T-helper 2 cell treated with Interferon-gamma antibody and Interleukin-4, amounts not matched to agents 5 μg/mL and 100 μg/mL, for 36 hours (primary cell): ENCODE measurements at regions not wholly inside any gene's neighbourhood (a gene's known extent, or its start where the extent isn't known, plus 50 kb on each side); places are given as distances from the start of the nearest gene placed in this dataset.

Experiments used
- DNase-seq: peaks from one replicate; pipeline ENCODE4 v3.0.0; 2021; ENCODE audit warnings: low spot score
- H3K27ac Mint-ChIP-seq: one replicate; pipeline ENCODE4 v1.8.0; 2021; ENCODE audit warnings: mild to moderate bottlenecking, mixed read lengths
- H3K27me3 Mint-ChIP-seq: one replicate; pipeline ENCODE4 v1.8.0; 2021; ENCODE audit warnings: low read depth, mixed read lengths
- H3K36me3 Mint-ChIP-seq: one replicate; pipeline ENCODE4 v1.8.0; 2021; ENCODE audit warnings: low read depth, mixed read lengths
- H3K4me1 Mint-ChIP-seq: one replicate; pipeline ENCODE4 v1.8.0; 2021; ENCODE audit warnings: low read depth, mixed read lengths
- H3K4me3 Mint-ChIP-seq: one replicate; pipeline ENCODE4 v1.8.0; 2022; ENCODE audit warnings: mild to moderate bottlenecking, moderate library complexity, mixed read lengths
- H3K9me3 Mint-ChIP-seq: one replicate; pipeline ENCODE4 v1.8.0; 2021; ENCODE audit warnings: mixed read lengths

DNA sequence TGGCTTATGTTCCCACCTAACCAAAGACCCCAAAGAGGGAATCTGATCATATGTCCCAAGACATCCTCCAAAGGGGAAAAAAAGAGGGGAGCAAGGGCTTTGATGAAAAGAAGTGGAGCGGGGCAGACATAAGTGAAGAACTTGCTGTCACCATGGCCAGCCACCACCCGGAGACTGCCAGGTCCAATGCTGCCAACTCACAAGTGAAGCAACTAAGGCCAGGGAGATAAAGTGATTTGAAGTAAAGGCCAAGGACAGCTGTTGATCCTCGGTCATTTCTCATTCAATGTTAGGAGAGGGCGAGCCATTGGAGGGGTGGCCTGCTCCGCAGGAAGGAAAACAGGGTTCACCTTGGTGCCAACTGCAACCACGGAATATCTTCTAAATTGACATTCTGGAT is 72.6 kb upstream of the C3orf80 start:
- no peak for DNase-seq
- H3K4me3 Mint-ChIP-seq: no peak overlapping the region

DNA sequence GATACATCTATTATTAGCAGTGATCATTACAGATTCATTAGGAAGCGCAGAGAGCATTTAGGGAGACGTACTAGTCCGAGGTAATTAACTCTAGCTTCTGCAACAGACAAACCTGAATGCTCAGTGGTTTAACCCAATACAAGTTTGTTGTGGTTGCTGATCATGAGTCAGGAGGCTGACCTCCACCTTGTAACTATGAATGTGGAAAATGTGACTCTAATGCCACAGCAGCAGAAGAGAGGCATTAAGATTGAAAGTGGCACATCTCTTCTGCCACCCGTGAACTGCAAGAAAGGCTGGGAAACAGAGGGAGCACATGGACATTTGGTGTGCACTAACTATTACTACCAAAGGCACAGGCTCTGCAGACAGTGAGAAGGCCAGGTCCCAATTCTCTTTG is 71.2 kb upstream of the C3orf80 start:
- Mint-ChIP-seq H3K4me3 (no peak overlapping the region), H3K4me1 (no peaks in the 10 kb centered on the region), H3K36me3 (no peaks in the 10 kb centered on the region), H3K27ac (no peak overlapping the region), H3K9me3 (no peaks in the 10 kb centered on the region), H3K27me3 (peaks cover 12% of the 10 kb centered on the region)
- no peak for DNase-seq

More for the DNA sequence above, 72.6 kb upstream of the C3orf80 start:
- Mint-ChIP-seq H3K9me3 (no peaks in the 10 kb centered on the region), H3K4me1 (no peaks in the 10 kb centered on the region), H3K27ac (no peak overlapping the region), H3K36me3 (no peaks in the 10 kb centered on the region), H3K27me3 (peaks cover 12% of the 10 kb centered on the region)

GRCh38 chr3:160154596-160154995 is 70.6 kb upstream of the C3orf80 start:
- Mint-ChIP-seq H3K36me3 (no peaks in the 10 kb centered on the region), H3K27ac (no peak overlapping the region), H3K4me3 (no peak overlapping the region), H3K9me3 (no peaks in the 10 kb centered on the region), H3K27me3 (peaks cover 12% of the 10 kb centered on the region), H3K4me1 (no peaks in the 10 kb centered on the region)
- DNase-seq: no peak

GRCh38 chr3:160157321-160157720 is 67.9 kb upstream of the C3orf80 start:
- Mint-ChIP-seq H3K27ac (no peak overlapping the region), H3K36me3 (no peaks in the 10 kb centered on the region), H3K4me3 (no peak overlapping the region), H3K4me1 (peaks cover 3% of the 10 kb centered on the region), H3K27me3 (peaks cover 14% of the 10 kb centered on the region), H3K9me3 (no peaks in the 10 kb centered on the region)
- no peak for DNase-seq

DNA sequence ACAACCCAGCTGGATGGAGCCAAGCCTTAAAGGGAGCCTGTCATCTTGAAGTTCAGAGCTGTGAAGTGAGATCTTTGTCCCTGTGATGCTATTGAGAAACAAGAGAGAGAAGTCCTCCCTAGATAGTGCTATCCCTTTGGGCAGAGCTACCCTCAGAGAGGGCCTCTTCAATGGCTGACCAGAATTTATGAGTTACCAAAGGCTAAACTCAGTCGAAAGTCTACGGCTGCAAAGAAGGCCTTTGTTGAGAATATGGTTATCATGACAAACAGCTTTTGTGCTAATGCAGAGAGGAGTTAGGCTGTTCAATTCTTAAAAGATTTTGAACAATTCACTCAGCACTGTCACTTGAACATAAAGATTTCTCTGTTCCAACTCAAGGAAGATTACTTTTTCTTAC is 65.9 kb upstream of the C3orf80 start:
- DNase-seq: no peak
- peaks cover 3% of the 10 kb centered on the region for H3K4me1 Mint-ChIP-seq
- no peaks in the 10 kb centered on the region for H3K9me3 Mint-ChIP-seq
- H3K36me3 Mint-ChIP-seq: no peaks in the 10 kb centered on the region
- no peak overlapping the region for H3K27ac Mint-ChIP-seq
- peaks cover 22% of the 10 kb centered on the region for H3K27me3 Mint-ChIP-seq
- H3K4me3 Mint-ChIP-seq: no peak overlapping the region

GRCh38 chr3:160159806-160160205 is 65.4 kb upstream of the C3orf80 start:
- Mint-ChIP-seq H3K36me3 (no peaks in the 10 kb centered on the region), H3K27ac (no peak overlapping the region), H3K4me3 (no peak overlapping the region), H3K27me3 (peaks cover 24% of the 10 kb centered on the region), H3K9me3 (no peaks in the 10 kb centered on the region), H3K4me1 (peaks cover 3% of the 10 kb centered on the region)
- DNase-seq: no peak

DNA sequence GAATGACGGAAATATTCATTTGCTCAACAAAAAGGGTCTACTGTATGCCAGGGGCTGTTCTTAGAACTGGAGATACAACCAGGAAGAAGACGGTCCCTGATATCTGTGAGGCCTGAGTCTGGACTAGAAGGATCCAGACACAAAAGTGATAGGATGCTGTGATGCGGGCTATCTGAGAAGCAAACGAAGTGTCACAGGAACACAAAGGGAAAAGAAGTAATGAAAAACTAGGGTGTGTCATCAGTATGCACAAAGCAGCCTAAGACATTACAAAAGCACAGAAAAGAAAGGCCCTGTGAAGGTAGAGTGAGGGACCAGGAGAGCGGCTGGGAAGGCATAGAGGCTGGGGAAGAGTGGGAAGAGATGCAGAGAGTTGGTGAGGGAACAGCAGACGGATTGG is 63.3 kb upstream of the C3orf80 start:
- Mint-ChIP-seq H3K27ac (no peak overlapping the region), H3K4me1 (peaks cover 3% of the 10 kb centered on the region), H3K4me3 (no peak overlapping the region), H3K36me3 (no peaks in the 10 kb centered on the region), H3K27me3 (peaks cover 35% of the 10 kb centered on the region), H3K9me3 (no peaks in the 10 kb centered on the region)
- no peak for DNase-seq

GRCh38 chr3:160162440-160162839 is 62.8 kb upstream of the C3orf80 start:
- Mint-ChIP-seq H3K9me3 (no peaks in the 10 kb centered on the region), H3K4me3 (no peak overlapping the region), H3K36me3 (no peaks in the 10 kb centered on the region), H3K27me3 (peaks cover 35% of the 10 kb centered on the region), H3K4me1 (peaks cover 3% of the 10 kb centered on the region), H3K27ac (no peak overlapping the region)
- no peak for DNase-seq

DNA sequence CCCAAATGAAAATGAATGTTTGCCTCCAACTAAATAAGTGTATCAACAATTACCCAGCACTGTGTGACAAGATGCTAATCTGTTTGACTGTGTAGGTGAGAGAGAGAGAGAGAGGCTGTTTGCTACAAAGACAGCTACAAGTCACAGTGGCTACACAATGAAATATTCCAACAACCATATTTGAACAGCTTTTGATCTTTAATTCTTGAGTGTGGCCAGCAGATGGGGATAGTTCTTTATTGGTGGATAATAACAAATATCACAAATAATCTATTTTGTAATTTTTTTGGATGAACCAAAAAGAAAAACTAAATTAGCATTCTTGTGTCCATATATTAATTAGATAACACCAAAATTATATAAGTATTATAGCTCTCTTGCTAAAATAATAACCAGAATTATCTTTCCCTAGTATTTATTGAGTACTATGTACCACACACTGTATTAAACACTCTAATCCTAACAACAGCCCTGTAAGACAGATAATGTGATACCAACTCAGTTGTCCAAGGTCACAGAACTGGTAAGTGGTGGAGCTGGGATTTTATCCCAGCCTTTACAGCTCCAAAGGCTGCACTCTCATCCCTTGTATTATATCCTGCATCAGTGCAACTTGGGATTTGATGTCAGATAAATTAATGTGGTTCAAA is 61.9 kb upstream of the C3orf80 start:
- Mint-ChIP-seq H3K27ac (no peak overlapping the region), H3K27me3 (peaks cover 37% of the 10 kb centered on the region), H3K36me3 (no peaks in the 10 kb centered on the region), H3K4me3 (no peak overlapping the region), H3K9me3 (no peaks in the 10 kb centered on the region), H3K4me1 (peaks cover 3% of the 10 kb centered on the region)
- no peak for DNase-seq

DNA sequence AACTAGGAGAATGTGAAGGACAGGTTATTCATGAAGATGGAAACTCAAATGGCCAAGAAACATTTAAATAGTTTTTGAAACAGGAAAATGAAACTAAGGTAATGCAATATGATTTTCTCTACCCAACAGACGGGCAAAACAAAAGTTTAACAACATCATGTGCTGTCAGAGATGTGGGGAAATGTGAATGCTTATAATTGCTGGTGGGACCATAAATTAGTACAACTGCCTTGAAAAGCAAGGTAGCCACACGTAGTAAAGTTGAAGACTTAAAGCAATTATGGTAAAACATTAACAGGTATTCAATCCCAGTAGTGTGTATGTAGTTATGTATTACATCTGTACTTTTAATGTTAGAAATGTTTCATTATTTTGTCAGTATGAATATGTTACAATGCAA is 57.0 kb upstream of the C3orf80 start:
- H3K27ac Mint-ChIP-seq: no peak overlapping the region
- H3K9me3 Mint-ChIP-seq: no peaks in the 10 kb centered on the region
- H3K27me3 Mint-ChIP-seq: peaks cover 30% of the 10 kb centered on the region
- H3K4me3 Mint-ChIP-seq: no peak overlapping the region
- no peak for DNase-seq
- H3K36me3 Mint-ChIP-seq: no peaks in the 10 kb centered on the region
- H3K4me1 Mint-ChIP-seq: peaks cover 21% of the 10 kb centered on the region

DNA sequence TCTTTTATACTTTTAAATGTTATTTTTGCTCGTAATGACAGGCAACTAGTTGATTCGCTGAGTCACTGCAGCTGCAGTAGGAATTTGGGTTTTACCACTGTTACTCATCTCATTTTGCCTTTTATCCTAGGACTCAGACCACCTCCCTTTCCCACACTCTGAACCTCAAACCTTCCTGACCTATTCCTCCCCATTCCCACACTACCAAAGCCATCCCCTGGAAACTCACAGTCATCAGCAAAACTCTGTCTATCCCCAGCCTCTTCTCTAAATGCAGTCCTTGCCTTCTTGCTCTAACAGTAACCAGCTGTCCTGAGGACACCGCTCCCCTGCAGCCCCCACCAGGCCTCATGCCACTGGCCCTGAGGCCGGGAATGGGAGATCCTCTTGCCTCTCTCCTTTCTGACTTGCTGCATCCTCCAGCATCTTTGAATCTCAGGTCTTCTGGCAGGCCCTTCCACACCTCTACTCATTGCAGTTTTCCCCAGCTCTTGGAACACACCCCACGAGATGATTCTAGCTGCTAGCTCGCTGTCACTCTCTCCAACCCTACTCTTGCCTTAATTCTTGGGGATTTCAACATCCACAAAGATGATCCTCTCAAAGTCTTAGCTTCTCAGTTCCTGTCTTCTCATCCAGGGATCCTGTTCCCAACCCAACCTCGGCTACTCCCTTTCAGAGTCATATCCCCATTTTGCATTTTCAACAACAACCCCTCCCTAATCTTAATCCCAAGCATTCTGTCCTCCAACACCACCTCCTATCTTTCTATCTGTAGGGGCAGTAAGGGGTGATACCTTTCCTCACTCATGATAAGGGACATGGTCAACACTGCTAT is 55.9 kb upstream of the C3orf80 start:
- Mint-ChIP-seq H3K36me3 (no peaks in the 10 kb centered on the region), H3K27ac (no peak overlapping the region)

DNA sequence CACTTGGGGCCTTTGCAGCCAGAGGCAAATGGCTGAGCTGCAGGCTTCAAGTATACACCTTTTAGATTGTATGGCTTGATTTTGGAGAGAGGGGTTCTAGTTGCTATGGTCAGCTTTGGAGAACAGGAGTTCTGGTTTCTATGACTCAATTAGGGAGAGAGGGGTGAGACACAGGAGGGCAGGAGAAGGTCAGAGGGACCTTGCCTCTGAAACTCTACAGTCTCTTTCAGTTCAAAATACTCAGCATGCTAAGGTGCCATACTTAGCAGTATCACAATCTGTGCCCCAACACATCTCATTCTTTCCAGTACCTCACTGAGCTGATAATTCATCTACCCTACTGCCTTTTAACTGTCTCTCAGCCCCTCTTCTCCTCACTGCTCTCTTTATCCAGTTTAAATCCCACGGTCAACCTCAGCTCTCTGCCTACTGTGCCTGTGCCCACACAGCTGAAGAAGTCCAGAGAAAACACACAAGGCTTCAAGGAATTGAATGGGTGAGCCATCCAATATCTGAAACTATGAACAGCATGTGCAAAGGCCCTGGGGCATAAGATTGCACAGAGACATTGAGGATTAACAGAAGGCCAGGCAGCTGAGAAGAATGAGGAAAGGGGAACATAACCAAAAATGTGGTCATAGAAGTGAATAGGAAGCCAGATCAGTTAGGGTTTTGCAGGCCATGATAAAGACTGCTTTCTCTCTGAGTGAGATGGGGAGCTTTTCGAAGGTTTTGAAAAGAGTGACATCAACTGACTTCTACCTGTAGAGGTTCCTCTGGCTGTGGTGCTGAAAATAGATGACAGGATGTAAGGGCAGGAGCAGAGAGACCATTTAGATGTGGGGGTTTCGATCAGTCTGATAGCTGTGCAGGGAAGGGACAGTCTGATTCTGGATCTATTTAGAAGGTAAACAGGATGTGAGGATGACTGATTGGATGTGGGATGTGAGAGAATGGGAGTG is 54.5 kb upstream of the C3orf80 start:
- H3K36me3 Mint-ChIP-seq: no peaks in the 10 kb centered on the region
- peaks cover 21% of the 10 kb centered on the region for H3K4me1 Mint-ChIP-seq
- H3K9me3 Mint-ChIP-seq: no peaks in the 10 kb centered on the region
- H3K27me3 Mint-ChIP-seq: peaks cover 16% of the 10 kb centered on the region
- no peak for DNase-seq
- H3K4me3 Mint-ChIP-seq: peak overlapping the region; percentile 9
- no peak overlapping the region for H3K27ac Mint-ChIP-seq

More for the DNA sequence above, 55.9 kb upstream of the C3orf80 start:
- H3K4me3 Mint-ChIP-seq: no peak overlapping the region
- no peak for DNase-seq
- no peaks in the 10 kb centered on the region for H3K9me3 Mint-ChIP-seq
- H3K4me1 Mint-ChIP-seq: peaks cover 21% of the 10 kb centered on the region
- peaks cover 25% of the 10 kb centered on the region for H3K27me3 Mint-ChIP-seq

DNA sequence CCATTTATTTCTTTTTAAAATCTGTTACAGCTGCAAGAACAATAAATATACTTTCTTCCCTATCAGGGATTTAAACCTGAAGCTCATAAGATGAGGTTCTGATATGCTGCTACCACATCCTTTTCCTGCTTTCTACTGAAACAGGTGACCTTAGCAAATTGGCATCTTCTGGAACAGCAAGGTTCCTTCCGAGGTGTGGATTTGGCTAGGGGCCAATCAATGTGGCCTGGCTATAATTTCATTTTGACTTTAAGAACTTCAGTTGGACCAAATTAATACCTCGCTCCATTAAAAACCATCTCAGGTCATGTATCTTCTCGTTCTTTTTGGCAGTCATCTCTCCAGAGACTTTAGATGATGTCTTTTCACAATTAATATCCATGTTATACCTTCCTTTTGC is 53.4 kb upstream of the C3orf80 start:
- H3K4me3 Mint-ChIP-seq: no peak overlapping the region
- no peak for DNase-seq
- peaks cover 8% of the 10 kb centered on the region for H3K27me3 Mint-ChIP-seq
- H3K36me3 Mint-ChIP-seq: no peaks in the 10 kb centered on the region
- H3K27ac Mint-ChIP-seq: no peak overlapping the region
- no peaks in the 10 kb centered on the region for H3K9me3 Mint-ChIP-seq
- H3K4me1 Mint-ChIP-seq: peaks cover 21% of the 10 kb centered on the region

- Mint-ChIP-seq H3K27ac (no peak overlapping the region), H3K9me3 (peaks cover 3% of the 10 kb centered on the region), H3K27me3 (peaks cover 1% of the 10 kb centered on the region), H3K36me3 (no peaks in the 10 kb centered on the region), H3K4me3 (no peak overlapping the region), H3K4me1 (peaks cover 21% of the 10 kb centered on the region)
- DNase-seq: no peak
Observed at GRCh38 chr3:160174621-160175020, 50.6 kb upstream of the C3orf80 start.
